Right lung (tissue), 2 donors: ENCODE measurements at regions not wholly inside any gene's neighbourhood (a gene's known extent, or its start where the extent isn't known, plus 50 kb on each side); places are given as distances from the start of the nearest gene placed in this dataset.
"Not testable (repeated sequence)": the region's sequence is repeated elsewhere in the genome, so short reads cannot be mapped to it uniquely, and the experiment has no call there.

Experiments
- DNase-seq, 2 donors: peaks; one replicate each; pipeline ENCODE4 v3.0.0-alpha.2; 2013

GRCh38 chr16:22436823-22437652 is 62.6 kb upstream of the CDR2 start:
- peak; percentile 65 to 68 for DNase-seq

- DNase-seq, result not testable (repeated sequence)
Measured at GRCh38 chr16:22436326-22436822, 62.0 kb upstream of the CDR2 start.

- not testable (repeated sequence) for DNase-seq
Measured at GRCh38 chr16:22431314-22431713, 56.9 kb upstream of the CDR2 start.

GRCh38 chr16:22428654-22429053 is 54.2 kb upstream of the CDR2 start:
- DNase-seq, result no peak

GRCh38 chr16:22427556-22427955 is 53.1 kb upstream of the CDR2 start:
- no peak for DNase-seq

- DNase-seq, result no peak
Measured at GRCh38 chr16:22425847-22426246, 51.4 kb upstream of the CDR2 start.

- peak in 1 of 2 donors; percentile 9 for DNase-seq
Measured at GRCh38 chr16:22425036-22425801, 50.8 kb upstream of the CDR2 start.

GRCh38 chr16:22424161-22424937 is 49.9 kb upstream of the CDR2 start:
- peak in 1 of 2 donors; percentile 15 for DNase-seq
